ENCODE measurements at regions not wholly inside any gene's neighbourhood (a gene's known extent, or its start where the extent isn't known, plus 50 kb on each side); places are given as distances from the start of the nearest gene placed in this dataset.

GRCh38 chr12:77401064-77401769, 335.8 kb upstream of the E2F7 start:
- DNase-seq = no peak

GRCh38 chr12:77392467-77393088, 327.2 kb upstream of the E2F7 start:
- DNase-seq = no peak

- DNase-seq = no peak
These were observed 323.3 kb upstream of the E2F7 start for GRCh38 chr12:77388445-77389265.

- DNase-seq = no peak
These were observed 322.3 kb upstream of the E2F7 start for GRCh38 chr12:77387671-77388070.

GRCh38 chr12:77387214-77387613, 321.8 kb upstream of the E2F7 start:
- DNase-seq = no peak

- DNase-seq = no peak
These were observed 319.6 kb upstream of the E2F7 start for GRCh38 chr12:77384941-77385340.

- DNase-seq = no peak
These were observed 316.9 kb upstream of the E2F7 start for GRCh38 chr12:77382096-77382742.

GRCh38 chr12:77377622-77378021, 312.3 kb upstream of the E2F7 start:
- DNase-seq = no peak

GRCh38 chr12:77377116-77377515, 311.7 kb upstream of the E2F7 start:
- DNase-seq = no peak

- no peak for DNase-seq
These were observed 309.3 kb upstream of the E2F7 start for GRCh38 chr12:77374673-77375072.

- DNase-seq = no peak
These were observed 307.1 kb upstream of the E2F7 start for GRCh38 chr12:77372494-77372893.

- DNase-seq = no peak
These were observed 306.7 kb upstream of the E2F7 start for GRCh38 chr12:77372026-77372425.

GRCh38 chr12:77368379-77368778, 303.0 kb upstream of the E2F7 start:
- DNase-seq = no peak

- no peak for DNase-seq
These were observed 301.2 kb upstream of the E2F7 start for GRCh38 chr12:77366616-77367015.

GRCh38 chr12:77364400-77364799, 299.0 kb upstream of the E2F7 start:
- DNase-seq = no peak

GRCh38 chr12:77362509-77363210, 297.3 kb upstream of the E2F7 start:
- no peak for DNase-seq

- no peak for DNase-seq
These were observed 292.3 kb upstream of the E2F7 start for GRCh38 chr12:77357655-77358054.

GRCh38 chr12:77354766-77355362, 289.5 kb upstream of the E2F7 start:
- DNase-seq = no peak

- DNase-seq = no peak
These were observed 287.6 kb upstream of the E2F7 start for GRCh38 chr12:77352946-77353345.

GRCh38 chr12:77351860-77352259, 286.5 kb upstream of the E2F7 start:
- no peak for DNase-seq

- DNase-seq = no peak
These were observed 284.5 kb upstream of the E2F7 start for GRCh38 chr12:77349689-77350370.

- no peak for DNase-seq
These were observed 281.6 kb upstream of the E2F7 start for GRCh38 chr12:77347017-77347416.
